Activated CD4-positive, CD25-positive, alpha-beta regulatory T cell treated with anti-CD3 and anti-CD28 coated beads, Interleukin-2, amount 50 U/mL, for 72 hours (primary cell): ENCODE measurements at regions not wholly inside any gene's neighbourhood (a gene's known extent, or its start where the extent isn't known, plus 50 kb on each side); places are given as distances from the start of the nearest gene placed in this dataset.

Experiments used
- DNase-seq: peaks from one replicate; pipeline ENCODE4 v3.0.0; 2021

- no peak for DNase-seq
Observed at GRCh38 chr16:51641191-51641765, 490.2 kb upstream of the SALL1 start.

- no peak for DNase-seq
Observed at GRCh38 chr16:51640196-51640595, 489.1 kb upstream of the SALL1 start.

GRCh38 chr16:51638339-51639135, 487.5 kb upstream of the SALL1 start:
- DNase-seq = no peak

GRCh38 chr16:51637770-51638094, 486.7 kb upstream of the SALL1 start:
- DNase-seq = no peak

DNA sequence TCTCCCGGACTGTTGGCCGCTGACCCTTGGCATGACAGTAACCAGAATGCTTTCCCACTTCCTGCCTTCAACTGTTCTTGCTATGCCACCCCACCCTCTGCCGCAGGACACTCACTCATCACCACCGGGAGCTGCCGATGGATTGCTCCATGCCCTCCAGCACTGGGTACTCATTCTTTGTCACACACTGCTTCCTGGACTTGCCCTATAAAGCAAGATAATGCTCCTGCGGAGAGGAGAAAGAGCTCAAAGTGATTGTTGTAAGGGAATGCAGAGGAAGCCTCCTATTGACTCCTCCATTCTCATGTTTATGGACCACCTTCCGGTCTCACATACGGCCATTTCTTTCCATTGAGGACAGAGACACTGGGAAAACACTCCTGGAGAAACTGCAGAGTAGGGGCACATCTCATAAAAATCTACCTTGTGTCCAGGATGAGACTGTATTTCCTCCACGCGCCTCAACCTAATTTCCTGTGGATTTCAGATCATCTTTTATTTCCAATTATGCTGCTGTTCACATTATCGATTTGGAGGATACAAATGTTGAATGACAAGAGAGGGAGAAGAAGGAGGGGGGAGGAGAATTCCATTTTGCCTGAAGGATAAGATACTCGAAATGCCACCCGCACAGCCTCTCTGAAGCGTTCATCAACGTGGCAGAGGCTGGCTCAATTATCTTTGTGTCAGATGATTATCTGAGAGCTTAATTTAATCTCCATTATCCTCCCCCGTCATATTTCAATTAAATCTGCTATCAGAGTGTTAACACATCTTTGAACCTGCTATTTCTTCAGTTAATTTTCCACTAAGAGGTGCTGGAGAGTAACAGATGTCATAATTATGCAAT, 486.1 kb upstream of the SALL1 start:
- no peak for DNase-seq

DNA sequence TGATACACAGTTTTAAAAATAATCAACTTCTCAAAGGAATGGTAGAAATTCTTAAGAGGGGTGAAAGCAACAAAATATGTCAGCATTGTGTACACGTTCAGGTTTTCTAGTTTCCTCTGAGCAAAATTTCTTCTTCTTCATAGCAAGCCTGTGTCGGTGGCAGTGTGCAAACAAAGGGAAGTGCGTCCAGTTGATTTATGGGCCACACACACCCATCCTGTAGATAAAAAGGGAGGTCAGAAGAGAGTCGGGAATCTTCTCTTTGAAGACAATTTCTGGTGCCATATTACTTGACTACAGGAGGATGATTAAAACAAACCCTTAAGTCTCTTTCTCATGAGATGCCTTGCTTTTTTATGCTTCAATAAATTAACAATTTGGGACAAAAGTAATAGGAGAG, 484.1 kb upstream of the SALL1 start:
- DNase-seq = no peak

GRCh38 chr16:51630076-51630475, 479.0 kb upstream of the SALL1 start:
- DNase-seq = no peak

- no peak for DNase-seq
Observed at GRCh38 chr16:51629576-51629975, 478.5 kb upstream of the SALL1 start.

DNA sequence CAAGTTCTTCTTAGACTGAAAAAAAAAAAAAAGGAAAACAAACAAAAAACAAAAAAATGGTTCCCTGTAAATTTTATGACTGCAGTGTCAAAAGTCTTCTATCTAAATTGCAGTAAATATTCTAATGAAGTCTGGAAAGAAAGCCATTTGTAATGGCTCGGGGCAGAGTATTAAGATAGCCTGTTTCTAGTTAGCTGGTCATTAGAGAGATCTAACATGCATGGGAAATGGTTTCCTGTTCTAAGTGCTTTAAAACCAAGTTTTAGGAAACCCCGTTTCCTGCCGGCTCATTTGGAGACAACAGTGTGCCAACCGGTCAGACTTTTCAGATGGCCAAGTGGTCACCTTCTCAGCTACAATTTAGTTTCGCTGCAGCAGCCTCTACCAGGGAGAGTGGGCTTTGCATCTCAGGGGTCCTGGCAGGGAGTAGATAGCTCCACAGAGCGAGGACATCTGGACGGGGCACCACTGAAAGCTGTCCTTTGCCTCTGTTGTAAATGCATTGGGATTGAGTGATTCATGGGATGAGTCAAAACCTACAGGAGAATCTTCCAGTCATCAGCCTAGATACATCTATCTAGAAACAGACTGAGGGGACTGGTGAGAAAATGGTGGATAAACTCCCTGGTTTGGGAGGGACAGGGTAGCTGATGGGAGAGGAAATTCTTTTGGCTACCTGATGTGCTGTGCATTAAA, 473.2 kb upstream of the SALL1 start:
- DNase-seq = no peak

DNA sequence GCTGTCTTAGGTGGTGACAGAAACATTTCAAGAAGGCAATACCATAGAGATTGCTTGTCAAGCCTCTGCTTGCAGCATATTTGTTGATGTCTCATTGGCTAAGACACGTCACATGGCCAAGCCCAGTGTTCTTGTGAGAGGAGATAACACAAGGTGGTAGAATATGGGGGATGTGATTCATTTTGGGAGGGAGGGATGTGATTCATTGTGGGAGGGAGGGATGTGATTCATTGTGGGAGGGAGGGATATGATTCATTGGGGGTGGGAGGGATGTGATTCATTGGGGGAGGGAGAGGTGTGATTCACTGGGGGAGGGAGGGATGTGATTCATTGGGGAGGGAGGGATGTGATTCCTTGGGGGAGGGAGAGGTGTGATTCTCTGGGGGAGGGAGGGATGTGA, 470.5 kb upstream of the SALL1 start:
- DNase-seq = no peak

DNA sequence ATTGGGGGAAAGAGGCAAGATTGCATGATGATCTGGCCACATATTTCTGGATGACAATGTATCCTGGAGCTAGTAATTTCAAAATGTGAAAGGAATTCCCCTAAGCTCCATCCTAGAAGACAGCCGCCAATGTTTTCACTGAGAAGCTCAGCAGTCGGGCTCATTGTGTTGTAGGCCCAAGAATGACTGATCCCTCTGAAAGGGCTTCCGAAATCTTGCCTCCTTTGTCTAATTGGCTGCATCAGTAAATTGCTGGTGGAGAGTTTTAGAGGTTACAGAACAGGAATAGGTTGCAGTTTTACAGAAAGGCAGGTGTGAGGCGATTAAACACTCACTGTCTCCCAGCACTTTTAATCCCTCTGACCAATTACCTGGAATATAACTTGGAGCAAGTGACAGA, 464.1 kb upstream of the SALL1 start:
- no peak for DNase-seq

- no peak for DNase-seq
Observed at GRCh38 chr16:51607201-51607651, 456.2 kb upstream of the SALL1 start.

- no peak for DNase-seq
Observed at GRCh38 chr16:51596247-51596646, 445.2 kb upstream of the SALL1 start.

- no peak for DNase-seq
Observed at GRCh38 chr16:51592535-51593300, 441.6 kb upstream of the SALL1 start.

- no peak for DNase-seq
Observed at GRCh38 chr16:51592001-51592501, 441.0 kb upstream of the SALL1 start.

DNA sequence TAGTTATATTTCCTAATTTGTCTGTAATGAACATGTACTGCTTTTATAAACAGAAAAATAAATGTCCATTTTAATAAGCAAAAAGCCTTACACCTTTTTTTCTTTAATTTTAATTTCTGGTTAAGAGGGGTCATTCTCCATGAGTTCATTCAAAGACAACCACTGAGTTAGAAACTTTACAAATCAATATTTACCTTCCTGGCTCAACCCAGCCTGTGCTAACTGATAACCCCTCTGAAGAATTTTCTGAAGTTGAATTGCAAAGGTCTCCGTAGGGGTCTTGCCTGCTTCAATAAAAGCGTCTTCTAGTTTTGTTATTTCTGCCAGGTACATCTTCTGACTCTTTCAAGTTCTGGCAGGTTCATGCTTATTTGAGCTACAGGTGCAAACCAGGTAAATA, 440.4 kb upstream of the SALL1 start:
- no peak for DNase-seq

GRCh38 chr16:51579652-51580360, 428.7 kb upstream of the SALL1 start:
- no peak for DNase-seq

- no peak for DNase-seq
Observed at GRCh38 chr16:51577621-51578303, 426.7 kb upstream of the SALL1 start.

- no peak for DNase-seq
Observed at GRCh38 chr16:51576498-51577195, 425.6 kb upstream of the SALL1 start.

DNA sequence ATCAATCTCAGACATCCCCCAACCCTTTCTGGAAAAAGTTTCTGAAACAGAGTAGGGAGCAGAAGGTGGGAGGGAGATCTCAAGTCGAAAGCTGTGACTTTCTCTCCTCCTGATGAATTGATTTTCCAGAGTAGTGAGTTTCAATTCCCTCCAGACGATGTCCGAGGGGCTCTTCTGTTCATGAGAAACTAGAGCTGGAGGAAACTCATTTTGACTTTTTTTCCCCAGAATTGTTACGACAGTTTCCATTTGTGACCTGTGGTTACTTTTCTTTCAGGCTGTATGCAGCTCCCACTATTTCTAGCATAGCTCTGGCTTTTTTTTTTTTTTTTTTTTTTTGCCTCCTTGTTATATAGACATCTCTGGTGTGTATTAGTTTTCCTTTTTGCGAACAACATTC, 422.1 kb upstream of the SALL1 start:
- DNase-seq = no peak
